B cell (primary cell): ENCODE measurements at regions not wholly inside any gene's neighbourhood (a gene's known extent, or its start where the extent isn't known, plus 50 kb on each side); places are given as distances from the start of the nearest gene placed in this dataset.

ENCODE experiments used
- ATAC-seq: fragments of 200-7000 bp; cut with Tn5 transposase; one replicate; pipeline ENCODE4 v1.10.0; 2021; ENCODE audit warnings: low read depth, mild to moderate bottlenecking, moderate number of reproducible peaks, moderate library complexity
- CTCF ChIA-PET: fragments of 350-600 bp; sonication (Branson Sonifier 250); formaldehyde crosslinking; loops from one replicate; lab custom pipeline; 2021; ENCODE audit warnings: antibody characterized with exemption, inconsistent platforms; lab: Charles Lee
- POLR2A ChIA-PET: fragments of 350-600 bp; sonication (Branson Sonifier 250); formaldehyde crosslinking; loops from one replicate; lab custom pipeline; 2021; ENCODE audit warnings: antibody characterized with exemption; lab: Charles Lee
- DNase-seq: peaks from one replicate; pipeline ENCODE4 v3.0.0; 2013
- H2AFZ ChIP-seq: 2 replicates; pipeline ENCODE4 v1.6.1; 2012; ENCODE audit warnings: mild to moderate bottlenecking, low read depth, low read length; ENCODE audit not compliant: insufficient read depth, poor library complexity, severe bottlenecking
- H3K27ac ChIP-seq, 2 donors: 1 replicate in 1 of 2; 2 replicates in 1 of 2; pipeline ENCODE4 v1.5.1; 2012 to 2013; ENCODE audit warnings: low read length in 2 of 2, mild to moderate bottlenecking in 2 of 2, moderate library complexity in 1 of 2
- H3K27me3 ChIP-seq, 4 experiments: fragments of 200-600 bp in 1 of 4; sonication (generic) in 1 of 4; replicated peaks in 1 of 4; 1 replicate in 2 of 4; 2 replicates in 2 of 4; pipeline versions ENCODE4 v1.6.1 to v1.7.0; 2013 to 2016; ENCODE audit warnings: low read length in 3 of 4, mild to moderate bottlenecking in 2 of 4, mixed read lengths in 1 of 4, moderate library complexity in 1 of 4; ENCODE audit not compliant: insufficient read depth in 4 of 4, control insufficient read depth in 3 of 4; ENCODE audit errors: control extremely low read depth in 1 of 4
- H3K36me3 ChIP-seq, 2 experiments: replicated peaks in 1 of 2; 1 replicate in 1 of 2; 2 replicates in 1 of 2; pipeline versions ENCODE4 v1.6.1 to v1.7.1; 2013; ENCODE audit warnings: low read length in 1 of 2; ENCODE audit not compliant: insufficient read depth in 2 of 2, control insufficient read depth in 1 of 2; ENCODE audit errors: control extremely low read depth in 1 of 2, extremely low read depth in 1 of 2
- H3K4me1 ChIP-seq, 2 donors: fragments of 200-600 bp in 1 of 2; sonication (generic) in 1 of 2; 1 replicate in 1 of 2; 2 replicates in 1 of 2; pipeline versions ENCODE4 v1.5.1 to v1.6.1; 2013 to 2017; ENCODE audit warnings: low read length in 2 of 2; ENCODE audit not compliant: control insufficient read depth in 2 of 2, insufficient read depth in 2 of 2
- H3K4me2 ChIP-seq: replicated peaks from 2 replicates; pipeline ENCODE3; 2012; ENCODE audit warnings: mild to moderate bottlenecking, low read depth, low read length; ENCODE audit not compliant: poor library complexity, severe bottlenecking
- H3K4me3 ChIP-seq, 5 experiments: fragments of 200-600 bp in 1 of 5; sonication (generic) in 1 of 5; 1 replicate in 3 of 5; 2 replicates in 2 of 5; pipeline versions ENCODE4 v1.5.1 to v1.7.0; 2011 to 2016; ENCODE audit warnings: low read length in 4 of 5, mild to moderate bottlenecking in 4 of 5, low read depth in 2 of 5, control low read depth in 1 of 5, moderate library complexity in 1 of 5; ENCODE audit not compliant: insufficient read depth in 1 of 5; ENCODE audit errors: control extremely low read depth in 1 of 5, extremely low read depth in 1 of 5
- H3K79me2 ChIP-seq: fragments of 200-600 bp; sonication (generic); one replicate; pipeline ENCODE4 v1.6.0; 2016; ENCODE audit warnings: low read length; ENCODE audit not compliant: control insufficient read depth, insufficient read depth
- H3K9ac ChIP-seq: fragments of 200-600 bp; sonication (generic); 2 replicates; pipeline ENCODE4 v1.6.1; 2017; ENCODE audit warnings: mild to moderate bottlenecking, low read length, moderate library complexity
- H3K9me3 ChIP-seq, 3 donors: one replicate each; pipeline versions ENCODE4 v1.6.1 to v1.7.1; 2013; ENCODE audit warnings: low read length in 2 of 3; ENCODE audit not compliant: control insufficient read depth in 2 of 3, insufficient read depth in 1 of 3; ENCODE audit errors: control extremely low read depth in 1 of 3
- H4K20me1 ChIP-seq: 2 replicates; pipeline ENCODE4 v1.6.0; 2012; ENCODE audit warnings: mild to moderate bottlenecking, low read length; ENCODE audit not compliant: insufficient read depth, control insufficient read depth, poor library complexity, severe bottlenecking
- H3K27ac Mint-ChIP-seq: one replicate; pipeline ENCODE4 v1.8.0; 2021; ENCODE audit warnings: mixed read lengths
- H3K27me3 Mint-ChIP-seq: one replicate; pipeline ENCODE4 v1.8.0; 2021; ENCODE audit warnings: mixed read lengths
- H3K4me1 Mint-ChIP-seq: one replicate; pipeline ENCODE4 v1.8.0; 2021; ENCODE audit warnings: mixed read lengths
- H3K4me3 Mint-ChIP-seq: one replicate; pipeline ENCODE4 v1.8.0; 2021; ENCODE audit warnings: mixed read lengths
- H3K9me3 Mint-ChIP-seq: one replicate; pipeline ENCODE4 v1.8.0; 2022; ENCODE audit warnings: mixed read lengths; ENCODE audit not compliant: insufficient read depth
- CTCF ChIP-seq: fragments of 200-600 bp; IDR thresholded peaks from one replicate; pipeline ENCODE4 v1.8.0; 2022; ENCODE audit warnings: antibody characterized with exemption, mild to moderate bottlenecking
- EZH2 ChIP-seq: IDR thresholded peaks from 2 replicates; pipeline ENCODE4 v1.6.1; 2012; ENCODE audit warnings: borderline replicate concordance, low read depth, mild to moderate bottlenecking, moderate library complexity, low read length; ENCODE audit not compliant: insufficient read depth, poor library complexity, severe bottlenecking
- WGBS: methylation state at CpG from one replicate; pipeline ENCODE4 v1.1.5; 2013; ENCODE audit warnings: missing lambda C conversion rate; ENCODE audit not compliant: insufficient coverage; 5-methylcytosine and 5-hydroxymethylcytosine counted together
- intact Hi-C: fragments of 100-400 bp; cut with micrococcal nuclease; formaldehyde crosslinking; loops from one replicate; pipeline ENCODE4 v1.10.0; 2022

GRCh38 chr3:87351937-87352336 lies 75.6 kb upstream of the POU1F1 start:
- Histone ChIP-seq H3K9ac (no peak overlapping the region), H3K79me2 (no peaks in the 10 kb centered on the region), H3K4me2 (no peak overlapping the region), H3K9me3 (no peaks in the 10 kb centered on the region), H3K4me1 (no peaks in the 10 kb centered on the region), H3K36me3 (no peaks in the 10 kb centered on the region), H2AFZ (no peak overlapping the region), H3K27ac (no peak overlapping the region), H3K4me3 (no peak overlapping the region), H4K20me1 (no peaks in the 10 kb centered on the region), H3K27me3 (no peaks in the 10 kb centered on the region)
- H3K27me3 Mint-ChIP-seq, result peaks cover 8% of the 10 kb centered on the region
- H3K4me3 Mint-ChIP-seq, result no peak overlapping the region
- H3K27ac Mint-ChIP-seq, result no peak overlapping the region
- ATAC-seq (no peak), DNase-seq (no peak)
- H3K9me3 Mint-ChIP-seq, result no peaks in the 10 kb centered on the region
- TF ChIP-seq CTCF (no peak), EZH2 (no peak)
- 100% methylated on average over 1 of the region's 1 CpG for WGBS
- POLR2A ChIA-PET, result no interaction called here
- H3K4me1 Mint-ChIP-seq, result no peaks in the 10 kb centered on the region
- CTCF ChIA-PET, result interaction anchor here (1.1 to 5.4 kb wide), 13 partner anchors 10 to 829 kb away, joined by 3 to 83 read pairs (median 9); no protein-coding TSS in a partner anchor
- intact Hi-C loops, result no loop called here

GRCh38 chr3:87350367-87351199 lies 74.2 kb upstream of the POU1F1 start:
- DNase-seq (peak; percentile 61), ATAC-seq (peak; percentile 67)
- no peaks in the 10 kb centered on the region for H3K9me3 ChIP-seq
- Mint-ChIP-seq H3K4me1 (no peaks in the 10 kb centered on the region), H3K4me3 (no peak overlapping the region), H3K27me3 (peaks cover 8% of the 10 kb centered on the region), H3K27ac (no peak overlapping the region), H3K9me3 (no peaks in the 10 kb centered on the region)
- H3K9ac ChIP-seq, result no peak overlapping the region
- H3K4me3 ChIP-seq, result no peak overlapping the region
- no CpG with 5 or more reads among the region's 9 CpGs for WGBS
- intact Hi-C loops, result loop anchor here (1.0 kb wide), 2 partner anchors 655 to 763 kb away; no protein-coding TSS in a partner anchor
- no peaks in the 10 kb centered on the region for H3K36me3 ChIP-seq
- no peak overlapping the region for H2AFZ ChIP-seq
- no peaks in the 10 kb centered on the region for H3K79me2 ChIP-seq
- H3K27me3 ChIP-seq, result no peaks in the 10 kb centered on the region
- no peak overlapping the region for H3K27ac ChIP-seq
- no peak overlapping the region for H3K4me2 ChIP-seq
- TF ChIP-seq EZH2, result no peak
- peak; percentile 99 for TF ChIP-seq CTCF
- H4K20me1 ChIP-seq, result no peaks in the 10 kb centered on the region
- ChIA-PET CTCF (interaction anchor here (0.6 to 5.4 kb wide), 30 partner anchors 8 to 832 kb away, joined by 3 to 83 read pairs (median 5); partner anchors contain the start of gene C3orf38), POLR2A (no interaction called here)
- H3K4me1 ChIP-seq, result no peaks in the 10 kb centered on the region
